Testis (tissue), 2 donors: ENCODE measurements at regions not wholly inside any gene's neighbourhood (a gene's known extent, or its start where the extent isn't known, plus 50 kb on each side); places are given as distances from the start of the nearest gene placed in this dataset.

Experiments
- DNase-seq: peaks from one replicate; pipeline ENCODE4 v3.0.0-alpha.2; 2019
- H3K27ac ChIP-seq, 2 donors: fragments of 200-600 bp; sonication (generic); one replicate each; pipeline ENCODE4 v1.5.1; 2019
- H3K27me3 ChIP-seq: fragments of 200-600 bp; sonication (generic); one replicate; pipeline ENCODE4 v1.5.1; 2019
- H3K36me3 ChIP-seq: fragments of 200-600 bp; sonication (generic); one replicate; pipeline ENCODE4 v1.5.1; 2017; ENCODE audit warnings: low read depth; ENCODE audit errors: missing control alignments
- H3K4me1 ChIP-seq: fragments of 200-600 bp; sonication (generic); one replicate; pipeline ENCODE4 v1.5.1; 2019
- H3K4me3 ChIP-seq, 2 donors: fragments of 200-600 bp; sonication (generic); one replicate each; pipeline ENCODE4 v1.5.1; 2017 to 2019
- H3K9me3 ChIP-seq: fragments of 200-600 bp; sonication (generic); one replicate; pipeline ENCODE4 v1.5.1; 2017
- POLR2A ChIP-seq: fragments of 450-650 bp; IDR thresholded peaks from one replicate; pipeline ENCODE4 v1.6.1; 2017; ENCODE audit warnings: antibody characterized with exemption, mild to moderate bottlenecking, moderate library complexity
- WGBS, 2 donors: methylation state at CpG; one replicate each; pipeline ENCODE4 v1.1.5; 2018; 5-methylcytosine and 5-hydroxymethylcytosine counted together
- intact Hi-C: fragments of 100-400 bp; cut with DNase I; formaldehyde crosslinking; loops from one replicate; pipeline ENCODE4 v1.15.1; 2023; ENCODE audit warnings: low total_unique reads
- TF ChIP-seq, protein P1 (sequence below), 3 experiments: fragments of 450-650 bp in 2 of 3; fragments of 200-600 bp in 1 of 3; sonication (generic) in 1 of 3; IDR thresholded peaks; one replicate each; pipeline ENCODE4 v1.5.1; 2016 to 2019; ENCODE audit warnings: antibody characterized with exemption in 3 of 3, mild to moderate bottlenecking in 2 of 3, moderate library complexity in 1 of 3

DNA sequence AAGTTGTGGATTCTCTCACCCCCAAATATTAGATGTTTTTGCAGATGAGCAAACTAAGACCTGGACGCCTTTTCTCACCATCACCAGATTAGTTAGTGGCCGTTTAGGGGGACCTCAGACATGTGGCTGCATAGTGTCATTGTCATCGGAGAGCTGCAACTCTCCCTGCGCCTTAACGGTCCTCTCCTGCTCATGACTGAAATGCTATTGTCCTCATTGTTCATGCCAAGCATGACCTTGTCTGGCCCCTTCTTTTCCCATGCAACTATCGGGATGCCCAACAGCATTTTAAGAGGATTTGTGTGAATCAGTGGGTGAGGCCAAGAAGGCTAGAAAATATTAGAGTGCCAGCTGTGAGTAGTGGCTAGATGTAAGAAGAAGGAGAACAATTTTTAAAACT lies 174.2 kb downstream of the SOCS6 start:
- Histone ChIP-seq H3K36me3 (no peaks in the 10 kb centered on the region), H3K27me3 (no peaks in the 10 kb centered on the region), H3K4me1 (no peaks in the 10 kb centered on the region), H3K4me3 (no peak overlapping the region), H3K27ac (no peak overlapping the region), H3K9me3 (no peaks in the 10 kb centered on the region)
- TF ChIP-seq POLR2A: no peak
- TF ChIP-seq, protein P1, sequence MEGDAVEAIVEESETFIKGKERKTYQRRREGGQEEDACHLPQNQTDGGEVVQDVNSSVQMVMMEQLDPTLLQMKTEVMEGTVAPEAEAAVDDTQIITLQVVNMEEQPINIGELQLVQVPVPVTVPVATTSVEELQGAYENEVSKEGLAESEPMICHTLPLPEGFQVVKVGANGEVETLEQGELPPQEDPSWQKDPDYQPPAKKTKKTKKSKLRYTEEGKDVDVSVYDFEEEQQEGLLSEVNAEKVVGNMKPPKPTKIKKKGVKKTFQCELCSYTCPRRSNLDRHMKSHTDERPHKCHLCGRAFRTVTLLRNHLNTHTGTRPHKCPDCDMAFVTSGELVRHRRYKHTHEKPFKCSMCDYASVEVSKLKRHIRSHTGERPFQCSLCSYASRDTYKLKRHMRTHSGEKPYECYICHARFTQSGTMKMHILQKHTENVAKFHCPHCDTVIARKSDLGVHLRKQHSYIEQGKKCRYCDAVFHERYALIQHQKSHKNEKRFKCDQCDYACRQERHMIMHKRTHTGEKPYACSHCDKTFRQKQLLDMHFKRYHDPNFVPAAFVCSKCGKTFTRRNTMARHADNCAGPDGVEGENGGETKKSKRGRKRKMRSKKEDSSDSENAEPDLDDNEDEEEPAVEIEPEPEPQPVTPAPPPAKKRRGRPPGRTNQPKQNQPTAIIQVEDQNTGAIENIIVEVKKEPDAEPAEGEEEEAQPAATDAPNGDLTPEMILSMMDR (IDR thresholded peaks at IDR 0.05): no peak
- no peak for DNase-seq
- intact Hi-C loops: no loop called here
- WGBS, 2 donors: 83 to 84% methylated on average over 6 of the region's 6 CpGs

DNA sequence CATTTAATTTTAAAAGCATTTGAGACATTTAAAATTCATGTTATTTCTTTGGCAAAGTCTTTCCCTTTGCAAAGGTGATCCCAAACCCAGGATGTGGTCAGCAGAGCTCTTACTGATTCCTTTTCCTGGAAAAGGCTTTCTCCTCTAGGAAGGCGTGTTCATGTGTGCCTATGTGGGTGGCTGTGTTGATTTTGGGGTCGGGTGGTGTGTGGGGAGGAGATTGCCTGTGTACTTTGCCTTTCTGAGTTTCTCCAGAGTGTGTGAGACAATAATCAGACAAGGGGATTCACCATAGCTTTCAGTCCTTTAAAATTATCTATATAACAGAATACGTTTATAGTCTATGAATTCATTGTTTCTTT lies 173.2 kb downstream of the SOCS6 start:
- intact Hi-C loops: no loop called here
- H3K36me3 ChIP-seq: no peaks in the 10 kb centered on the region
- H3K4me1 ChIP-seq: no peaks in the 10 kb centered on the region
- H3K4me3 ChIP-seq: no peak overlapping the region
- no peak overlapping the region for H3K27ac ChIP-seq
- no peak for DNase-seq
- no peaks in the 10 kb centered on the region for H3K27me3 ChIP-seq
- TF ChIP-seq, protein P1 (IDR thresholded peaks at IDR 0.05): no peak
- TF ChIP-seq POLR2A: no peak
- 59 to 70% methylated on average over 3 of the region's 3 CpGs for WGBS, 2 donors
- H3K9me3 ChIP-seq: no peaks in the 10 kb centered on the region

DNA sequence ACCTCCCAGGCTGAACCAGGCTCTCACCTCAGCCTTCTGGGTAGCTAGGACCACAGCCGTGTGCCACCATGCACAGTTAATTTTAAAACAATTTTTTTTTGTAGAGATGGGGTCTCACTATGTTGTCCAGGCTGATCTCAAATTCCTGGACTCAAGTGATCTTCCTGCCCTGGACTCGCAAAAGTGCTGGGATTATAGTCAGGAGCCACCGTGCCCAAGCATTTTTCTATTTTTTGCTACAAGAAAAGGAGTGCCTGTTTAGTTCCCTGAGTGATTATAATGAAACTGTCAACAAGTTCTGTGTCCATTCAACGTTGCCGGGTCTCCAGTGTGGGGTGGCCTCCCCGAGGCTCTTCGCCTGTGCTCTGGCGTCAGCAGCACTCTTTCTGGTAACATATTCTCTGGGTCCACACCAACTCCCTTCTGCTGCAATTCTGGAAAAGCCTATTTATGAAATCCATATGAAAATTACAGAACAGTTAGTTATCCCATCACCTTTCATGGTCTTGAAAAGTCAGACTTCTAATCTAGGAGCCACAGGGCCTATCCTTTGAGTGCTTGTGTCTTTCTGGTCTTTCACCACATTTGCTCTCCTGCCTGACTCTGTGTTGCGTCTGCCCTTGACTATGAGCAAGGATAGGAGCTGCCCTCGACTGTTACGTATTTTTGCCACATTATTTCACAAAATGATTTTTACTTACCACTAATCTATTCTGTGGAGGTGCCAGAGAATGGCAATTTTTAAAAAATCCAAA lies 172.7 kb downstream of the SOCS6 start:
- Histone ChIP-seq H3K4me3 (no peak overlapping the region), H3K27ac (no peak overlapping the region), H3K9me3 (no peaks in the 10 kb centered on the region), H3K36me3 (no peaks in the 10 kb centered on the region), H3K4me1 (no peaks in the 10 kb centered on the region), H3K27me3 (no peaks in the 10 kb centered on the region)
- DNase-seq: no peak
- no peak for TF ChIP-seq POLR2A
- TF ChIP-seq, protein P1 (IDR thresholded peaks at IDR 0.05): no peak
- intact Hi-C loops: no loop called here
- WGBS, 2 donors: 92% methylated on average over 11 of the region's 11 CpGs

DNA sequence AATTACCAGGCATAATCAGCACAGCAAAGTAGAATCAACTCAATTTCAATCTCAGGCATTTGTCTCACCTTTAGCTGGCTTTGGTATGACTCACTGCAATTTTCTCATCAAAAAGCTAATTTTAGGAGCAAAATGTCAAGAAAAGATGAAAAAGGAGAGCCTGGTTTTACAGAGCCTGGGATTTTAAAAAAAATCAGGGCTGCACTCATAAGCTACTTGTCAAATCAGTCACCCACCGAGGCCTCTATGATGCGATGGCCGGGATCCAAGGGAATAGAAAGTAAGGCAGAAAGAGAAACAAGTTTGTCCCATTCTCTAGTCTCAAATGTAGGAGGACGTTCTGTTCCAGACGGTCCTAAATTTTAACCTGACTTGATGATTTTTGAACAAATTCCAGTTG lies 170.9 kb downstream of the SOCS6 start:
- Histone ChIP-seq H3K27me3 (no peaks in the 10 kb centered on the region), H3K27ac (no peak overlapping the region), H3K9me3 (no peaks in the 10 kb centered on the region), H3K4me1 (no peaks in the 10 kb centered on the region), H3K36me3 (no peaks in the 10 kb centered on the region), H3K4me3 (no peak overlapping the region)
- TF ChIP-seq POLR2A: no peak
- WGBS, 2 donors: 64 to 71% methylated on average over 5 of the region's 5 CpGs
- intact Hi-C loops: no loop called here
- DNase-seq: no peak

DNA sequence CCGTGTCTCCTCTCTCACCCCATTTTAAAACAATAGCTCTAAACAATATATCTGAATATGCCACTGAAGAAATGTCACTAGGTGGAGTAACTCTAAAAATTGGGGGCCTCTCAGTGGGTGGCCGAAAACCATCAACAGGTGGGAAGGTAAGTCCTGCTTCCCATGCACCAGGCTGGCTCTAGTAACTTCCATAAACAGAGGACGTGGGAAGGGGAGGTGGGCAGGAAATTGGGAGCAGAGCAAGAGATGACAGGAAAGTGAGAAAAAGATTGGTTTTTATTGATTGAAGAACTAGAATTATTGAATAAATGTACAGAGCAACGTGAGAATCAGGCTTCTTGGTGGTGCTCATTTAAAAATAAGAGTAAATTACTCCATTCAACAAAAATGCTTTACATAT lies 170.4 kb downstream of the SOCS6 start:
- H3K36me3 ChIP-seq: no peaks in the 10 kb centered on the region
- TF ChIP-seq POLR2A: no peak
- TF ChIP-seq, protein P1 (IDR thresholded peaks at IDR 0.05): no peak
- WGBS, 2 donors: 89% methylated on average over 4 of the region's 4 CpGs
- no peak for DNase-seq
- H3K9me3 ChIP-seq: no peaks in the 10 kb centered on the region
- no peaks in the 10 kb centered on the region for H3K4me1 ChIP-seq
- intact Hi-C loops: no loop called here
- H3K27ac ChIP-seq: no peak overlapping the region
- no peaks in the 10 kb centered on the region for H3K27me3 ChIP-seq
- no peak overlapping the region for H3K4me3 ChIP-seq
